ENCODE measurements at regions not wholly inside any gene's neighbourhood (a gene's known extent, or its start where the extent isn't known, plus 50 kb on each side); places are given as distances from the start of the nearest gene placed in this dataset.
"Not testable (repeated sequence)": the region's sequence is repeated elsewhere in the genome, so short reads cannot be mapped to it uniquely, and the experiment has no call there.

DNA sequence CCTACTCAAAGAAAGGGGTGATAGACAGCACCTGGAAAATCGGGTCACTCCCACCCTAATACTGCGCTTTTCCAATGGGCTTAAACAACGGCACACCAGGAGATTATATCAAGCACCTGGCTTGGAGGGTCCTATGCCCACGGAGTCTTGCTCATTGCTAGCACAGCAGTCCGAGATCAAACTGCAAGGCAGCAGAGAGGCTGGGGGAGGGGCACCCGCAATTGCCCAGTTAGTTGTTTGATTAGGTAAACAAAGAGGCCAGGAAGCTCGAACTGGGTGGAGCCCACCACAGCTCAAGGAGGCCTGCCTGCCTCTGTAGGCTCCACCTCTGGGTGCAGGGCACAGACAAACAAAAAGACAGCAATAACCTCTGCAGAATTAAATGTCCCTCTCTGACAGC, 224.5 kb upstream of the CCL2 start:
- 40% methylated on average over 1 of the region's 7 CpGs; no CpG with 5 or more reads in 1 of the 2 experiments for WGBS, 2 experiments (ENCODE audit: extremely low coverage in 2 of 2, insufficient read length in 1 of 2)
- H2BK5ac ChIP-seq (ENCODE audit: low read depth, low read length, poor library complexity, severe bottlenecking); ATAC-seq (ENCODE audit: low read depth); H3K27ac ChIP-seq (ENCODE audit: insufficient read depth, low read length); H4K8ac ChIP-seq (ENCODE audit: low read depth in 2 of 2, low read length in 2 of 2); DNase-seq; H4K5ac ChIP-seq (ENCODE audit: low read depth, low read length); H3K18ac ChIP-seq (ENCODE audit: low read depth, low read length); H3K4me1 ChIP-seq (ENCODE audit: control insufficient read depth, insufficient read depth, low read length); BruUV-seq (replicated peaks); H3K4me2 ChIP-seq (ENCODE audit: low read depth, low read length); H3K23ac ChIP-seq (ENCODE audit: low read depth, low read length); in situ Hi-C loops (cut with MboI; ENCODE audit: low sequenced_read_pairs); dilution Hi-C loops (cut with HindIII; ENCODE audit: low sequenced_read_pairs, unreplicated experiment); H3K9me3 ChIP-seq (ENCODE audit: control insufficient read depth, insufficient read depth, low read length); H3K4ac ChIP-seq (ENCODE audit: low read depth, low read length); H3K9ac ChIP-seq (ENCODE audit: low read depth, low read length); H2AFZ ChIP-seq (replicated peaks; ENCODE audit: low read length, poor library complexity); H2BK15ac ChIP-seq (ENCODE audit: low read depth, low read length); H2AK9ac ChIP-seq (replicated peaks; ENCODE audit: low read depth, low read length, poor library complexity); H3K56ac ChIP-seq (ENCODE audit: extremely low read depth, insufficient read depth, low read length); CTCF ChIA-PET; H4K20me1 ChIP-seq (ENCODE audit: insufficient read depth, low read length); H3K36me3 ChIP-seq (ENCODE audit: control insufficient read depth, insufficient read depth, low read length); H2AK5ac ChIP-seq (ENCODE audit: low read depth, low read length); intact Hi-C loops (cut with micrococcal nuclease); H3K4me3 ChIP-seq (ENCODE audit: insufficient read depth, low read depth, low read length); POLR2A ChIA-PET (ENCODE audit: unreplicated experiment); H3K27me3 ChIP-seq (ENCODE audit: control insufficient read depth, insufficient read depth, low read length); H3K9me1 ChIP-seq (ENCODE audit: insufficient read depth, low read length); H3K14ac ChIP-seq (replicated peaks; ENCODE audit: low read depth, low read length); H3K79me1 ChIP-seq (ENCODE audit: low read depth in 1 of 2, low read length in 2 of 2); H2BK120ac ChIP-seq (ENCODE audit: low read depth, low read length); H2BK20ac ChIP-seq (ENCODE audit: low read depth, low read length); H4K91ac ChIP-seq (ENCODE audit: insufficient read depth, low read depth, low read length): not testable (repeated sequence)

DNA sequence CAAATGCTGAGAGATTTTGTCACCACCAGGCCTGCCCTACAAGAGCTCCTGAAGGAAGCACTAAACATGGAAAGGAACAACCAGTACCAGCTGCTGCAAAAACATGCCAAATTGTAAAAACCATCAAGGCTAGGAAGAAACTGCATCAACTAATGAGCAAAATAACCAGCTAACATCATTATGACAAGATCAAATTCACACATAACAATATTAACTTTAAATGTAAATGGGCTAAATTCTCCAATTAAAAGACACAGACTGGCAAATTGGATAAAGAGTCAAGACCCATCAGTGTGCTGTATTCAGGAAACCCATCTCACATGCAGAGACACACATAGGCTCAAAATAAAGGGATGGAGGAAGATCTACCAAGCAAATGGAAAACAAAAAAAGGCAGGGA, 222.8 kb upstream of the CCL2 start:
- H3K4me2 ChIP-seq (ENCODE audit: low read depth, low read length); DNase-seq; H4K8ac ChIP-seq (ENCODE audit: low read depth in 2 of 2, low read length in 2 of 2); H2BK120ac ChIP-seq (ENCODE audit: low read depth, low read length); H3K27me3 ChIP-seq (ENCODE audit: control insufficient read depth, insufficient read depth, low read length); H2BK20ac ChIP-seq (ENCODE audit: low read depth, low read length); CTCF ChIA-PET; H3K4ac ChIP-seq (ENCODE audit: low read depth, low read length); H3K4me1 ChIP-seq (ENCODE audit: control insufficient read depth, insufficient read depth, low read length); BruUV-seq (replicated peaks); H3K9me3 ChIP-seq (ENCODE audit: control insufficient read depth, insufficient read depth, low read length); H2AK9ac ChIP-seq (replicated peaks; ENCODE audit: low read depth, low read length, poor library complexity); H2AFZ ChIP-seq (replicated peaks; ENCODE audit: low read length, poor library complexity); H4K5ac ChIP-seq (ENCODE audit: low read depth, low read length); H3K56ac ChIP-seq (ENCODE audit: extremely low read depth, insufficient read depth, low read length); H3K4me3 ChIP-seq (ENCODE audit: insufficient read depth, low read depth, low read length); H2BK15ac ChIP-seq (ENCODE audit: low read depth, low read length); POLR2A ChIA-PET (ENCODE audit: unreplicated experiment); dilution Hi-C loops (cut with HindIII; ENCODE audit: low sequenced_read_pairs, unreplicated experiment); H3K79me1 ChIP-seq (ENCODE audit: low read depth in 1 of 2, low read length in 2 of 2); H3K14ac ChIP-seq (replicated peaks; ENCODE audit: low read depth, low read length); H3K23ac ChIP-seq (ENCODE audit: low read depth, low read length); intact Hi-C loops (cut with micrococcal nuclease); H2BK5ac ChIP-seq (ENCODE audit: low read depth, low read length, poor library complexity, severe bottlenecking); H4K91ac ChIP-seq (ENCODE audit: insufficient read depth, low read depth, low read length); H3K9me1 ChIP-seq (ENCODE audit: insufficient read depth, low read length); H3K36me3 ChIP-seq (ENCODE audit: control insufficient read depth, insufficient read depth, low read length); ATAC-seq (ENCODE audit: low read depth); in situ Hi-C loops (cut with MboI; ENCODE audit: low sequenced_read_pairs); H4K20me1 ChIP-seq (ENCODE audit: insufficient read depth, low read length); H3K9ac ChIP-seq (ENCODE audit: low read depth, low read length); H2AK5ac ChIP-seq (ENCODE audit: low read depth, low read length); H3K18ac ChIP-seq (ENCODE audit: low read depth, low read length); H3K27ac ChIP-seq (ENCODE audit: insufficient read depth, low read length): not testable (repeated sequence)

Data from IMR-90 (cell line).